K562 (cell line): ENCODE measurements at regions not wholly inside any gene's neighbourhood (a gene's known extent, or its start where the extent isn't known, plus 50 kb on each side); places are given as distances from the start of the nearest gene placed in this dataset.

Experiments used
- ATAC-seq: fragments of 200-7000 bp; cut with Tn5 transposase; 3 replicates; pipeline ENCODE4 v1.9.1; 2020; ENCODE audit warnings: moderate library complexity
- BruUV-seq: library from RNA; stranded (reverse); fragments of 400-500 nt; replicated peaks from 2 replicates; lab custom pipeline; 2021; lab: Mats Ljungman, UMichigan
- CTCF ChIA-PET: fragments of 300-600 bp; formaldehyde crosslinking; extraction: SDS; loops from one replicate; lab custom pipeline; 2021; ENCODE audit warnings: low intra/inter-chr PET ratio; lab: Yijun Ruan, JAX
- POLR2A ChIA-PET: fragments of 300-600, 350-650 bp; sonication (Branson Sonifier 250); formaldehyde crosslinking; extraction: SDS; loops from one replicate; lab custom pipeline; 2021; ENCODE audit warnings: antibody characterized with exemption, inconsistent platforms; lab: Yijun Ruan, JAX
- DNase-seq, 4 experiments: peaks; one replicate each; pipeline versions ENCODE4 v3.0.0 to v3.0.0-alpha.2; 2011 to 2018; ENCODE audit warnings: low spot score in 3 of 4, mixed read lengths in 3 of 4; ENCODE audit errors: extremely low read depth in 1 of 4
- FAIRE-seq: peaks from 2 replicates; lab custom pipeline; 2011; peaks lifted over from hg19 to GRCh38; lab: Jason Lieb, UNC
- H2AFZ ChIP-seq: 2 replicates; pipeline ENCODE4 v1.6.0; 2011; ENCODE audit warnings: low read depth, low read length, control low read depth, inconsistent platforms
- H3K27ac ChIP-seq: fragments of 200-600 bp; 3 replicates; pipeline ENCODE4 v1.8.0; 2011; ENCODE audit warnings: low read depth, mild to moderate bottlenecking, control low read depth, inconsistent platforms, low read length, moderate library complexity, mixed read lengths; ENCODE audit errors: extremely low read depth
- H3K27me3 ChIP-seq, 2 experiments: fragments of 300-600 bp in 1 of 2; 2 replicates in 1 of 2; 3 replicates in 1 of 2; pipeline versions ENCODE4 v1.6.0 to v1.8.0; 2011; ENCODE audit warnings: inconsistent platforms in 2 of 2, low read length in 2 of 2, mild to moderate bottlenecking in 1 of 2, mixed read lengths in 1 of 2, moderate library complexity in 1 of 2; ENCODE audit not compliant: control insufficient read depth in 2 of 2, insufficient read depth in 2 of 2
- H3K36me3 ChIP-seq: fragments of 300-600 bp; 3 replicates; pipeline ENCODE4 v1.8.0; 2011; ENCODE audit warnings: mild to moderate bottlenecking, low read length, inconsistent platforms; ENCODE audit not compliant: control insufficient read depth, insufficient read depth
- H3K4me1 ChIP-seq, 2 experiments: fragments of 200-600 bp in 1 of 2; replicated peaks in 1 of 2; 2 replicates in 1 of 2; 3 replicates in 1 of 2; pipeline versions ENCODE4 v1.5.1 to v1.8.0; 2011; ENCODE audit warnings: inconsistent platforms in 2 of 2, low read length in 2 of 2, mild to moderate bottlenecking in 1 of 2, mixed read lengths in 1 of 2, moderate library complexity in 1 of 2; ENCODE audit not compliant: control insufficient read depth in 2 of 2, insufficient read depth in 2 of 2
- H3K4me2 ChIP-seq: 2 replicates; pipeline ENCODE4 v1.6.1; 2011; ENCODE audit warnings: low read length, control low read depth, inconsistent platforms, mixed read lengths; ENCODE audit not compliant: insufficient read depth
- H3K4me3 ChIP-seq: fragments of 200-600 bp; sonication (generic), shearing (Covaris generic); 2 replicates; pipeline ENCODE4 v1.5.1; 2016; ENCODE audit warnings: control low read depth, inconsistent platforms
- H3K79me2 ChIP-seq: fragments of 200-600 bp; 3 replicates; pipeline ENCODE4 v1.8.0; 2011; ENCODE audit warnings: low read length, inconsistent platforms; ENCODE audit not compliant: control insufficient read depth, insufficient read depth
- H3K9ac ChIP-seq, 2 experiments: 2 replicates each; pipeline versions ENCODE4 v1.6.0 to v1.6.1; 2011; ENCODE audit warnings: low read depth in 2 of 2, low read length in 2 of 2, control low read depth in 1 of 2, inconsistent platforms in 1 of 2, mild to moderate bottlenecking in 1 of 2, mixed read lengths in 1 of 2; ENCODE audit not compliant: insufficient read depth in 1 of 2
- H3K9me1 ChIP-seq: one replicate; pipeline ENCODE4 v1.6.0; 2011; ENCODE audit warnings: inconsistent platforms, mild to moderate bottlenecking, low read length, moderate library complexity; ENCODE audit not compliant: control insufficient read depth, insufficient read depth
- H3K9me3 ChIP-seq: replicated peaks from 2 replicates; pipeline ENCODE4 v1.5.1; 2011; ENCODE audit warnings: low read depth, low read length, inconsistent platforms; ENCODE audit not compliant: control insufficient read depth, insufficient read depth
- H4K20me1 ChIP-seq: replicated peaks from 2 replicates; pipeline ENCODE4 v1.6.1; 2011; ENCODE audit warnings: low read length, inconsistent platforms, mixed read lengths; ENCODE audit not compliant: control insufficient read depth, insufficient read depth
- FOXK1 ChIP-seq: sonication (generic); formaldehyde crosslinking; IDR thresholded peaks from 2 replicates; pipeline ENCODE4 v1.8.0; 2022; ENCODE audit warnings: missing genetic modification reagents, mild to moderate bottlenecking, borderline replicate concordance
- KDM1A ChIP-seq, 2 experiments: fragments of 450-650 bp; IDR thresholded peaks; 2 replicates each; pipeline ENCODE4 v1.6.1; 2016; ENCODE audit warnings: mild to moderate bottlenecking in 2 of 2
- NCOA4 ChIP-seq: fragments of 450-650 bp; IDR thresholded peaks from 2 replicates; pipeline ENCODE4 v1.6.1; 2018; ENCODE audit warnings: mild to moderate bottlenecking; ENCODE audit not compliant: partially characterized antibody
- RB1 ChIP-seq: fragments of 450-650 bp; IDR thresholded peaks from 2 replicates; pipeline ENCODE4 v1.6.1; 2017; ENCODE audit warnings: low read depth, mild to moderate bottlenecking
- RBM34 ChIP-seq: fragments of 200-400 bp; formaldehyde crosslinking; IDR thresholded peaks from 2 replicates; pipeline ENCODE4 v1.6.1; 2018; ENCODE audit warnings: low read length, borderline replicate concordance; ENCODE audit not compliant: insufficient read depth
- SMAD1 ChIP-seq: fragments of 150-350 bp; IDR thresholded peaks from 2 replicates; pipeline ENCODE4 v1.6.1; 2014; ENCODE audit warnings: low read length, low read depth; ENCODE audit not compliant: partially characterized antibody
- TRIM28 ChIP-seq: fragments of 450-650 bp; IDR thresholded peaks from 2 replicates; pipeline ENCODE4 v1.6.1; 2017
- XRCC3 ChIP-seq: fragments of 450-650 bp; IDR thresholded peaks from 2 replicates; pipeline ENCODE4 v1.6.1; 2017; ENCODE audit warnings: mild to moderate bottlenecking, moderate library complexity
- ZKSCAN3 ChIP-seq: fragments of 250-450 bp; sonication (Bioruptor Pico); IDR thresholded peaks from 2 replicates; pipeline ENCODE4 v1.4.0; 2020
- ZNF507 ChIP-seq: conservative IDR thresholded peaks from 2 replicates; pipeline ENCODE4 v1.6.1; 2017; ENCODE audit warnings: missing genetic modification characterization, missing compliant biosample characterization
- WGBS: fragments of 100-300 bp; shearing (Covaris generic); methylation state at CpG from one replicate; pipeline ENCODE4 v1.1.6; 2016; ENCODE audit warnings: low coverage, mixed read lengths; ENCODE audit not compliant: insufficient coverage; ENCODE audit errors: missing lambda C conversion rate; 5-methylcytosine and 5-hydroxymethylcytosine counted together
- in situ Hi-C: fragments of 300-500 bp; cut with MboI; formaldehyde crosslinking; loops from 4 replicates; pipeline ENCODE4 v1.15.0; 2018; ENCODE audit warnings: inconsistent platforms, mixed read lengths
- intact Hi-C: fragments of 100-400 bp; cut with micrococcal nuclease; formaldehyde crosslinking; loops from 2 replicates; pipeline ENCODE4 v1.14.2; 2022
- TF ChIP-seq, protein P1 (sequence below): sonication (generic); formaldehyde crosslinking; IDR thresholded peaks from 2 replicates; pipeline ENCODE4 v1.5.0; 2020; ENCODE audit warnings: missing genetic modification reagents
- TF ChIP-seq, protein P2 (sequence below): fragments of 250-450 bp; sonication (Bioruptor Pico); IDR thresholded peaks from 2 replicates; pipeline ENCODE4 v1.8.0; 2022; ENCODE audit warnings: inconsistent platforms, mild to moderate bottlenecking, moderate library complexity, borderline replicate concordance
- TF ChIP-seq, protein P3 (sequence below): fragments of 450-650 bp; IDR thresholded peaks from 2 replicates; pipeline ENCODE4 v1.7.0; 2016; ENCODE audit warnings: borderline replicate concordance

DNA sequence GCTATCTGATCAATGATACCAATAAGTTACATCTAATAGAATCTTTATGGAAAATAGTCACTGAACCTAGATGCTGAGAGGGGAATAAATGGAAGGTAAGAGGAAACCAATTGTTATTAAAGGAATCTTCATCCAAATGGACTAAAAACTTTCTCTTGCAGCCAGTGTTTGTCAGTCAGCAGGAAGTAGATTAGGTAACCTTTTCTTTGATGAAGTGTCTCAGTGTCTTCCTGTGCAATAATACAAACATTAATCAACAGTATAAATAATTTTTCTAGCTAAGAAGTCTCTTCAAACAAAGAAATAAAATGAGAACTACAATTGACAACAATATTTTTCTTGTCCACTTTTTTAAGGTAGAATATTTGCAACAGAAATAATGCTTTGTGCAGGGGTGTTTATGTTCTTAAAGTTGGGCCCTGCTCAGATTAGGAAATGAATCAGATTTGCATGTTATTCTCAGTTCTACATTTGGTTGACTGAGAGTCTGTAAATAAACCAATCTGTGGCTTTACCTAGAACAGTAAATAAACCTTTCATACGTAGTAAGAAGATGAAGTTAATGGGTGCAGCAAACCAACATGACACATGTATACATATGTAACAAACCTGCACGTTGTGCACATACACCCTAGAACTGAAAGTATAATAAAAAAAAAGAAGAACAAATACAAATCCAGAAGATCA lies 391.4 kb downstream of the MRPL39 start:
- no TSS peak for BruUV-seq
- Histone ChIP-seq H3K9me3 (no peaks in the 10 kb centered on the region; the same call in 1 of the 2 replicates), H3K27ac (no peak overlapping the region), H3K36me3 (no peaks in the 10 kb centered on the region), H3K4me2 (no peak overlapping the region), H4K20me1 (no peaks in the 10 kb centered on the region), H3K4me1 (no peaks in the 10 kb centered on the region), H3K9me1 (no peaks in the 10 kb centered on the region), H3K9ac (no peak overlapping the region), H3K4me3 (no peak overlapping the region), H3K79me2 (no peaks in the 10 kb centered on the region), H2AFZ (no peak overlapping the region), H3K27me3 (no peaks in the 10 kb centered on the region)
- intact Hi-C loops = no loop called here
- ATAC-seq = no peak
- ChIA-PET POLR2A (no interaction called here), CTCF (no interaction called here)
- 0% methylated on average over 2 of the region's 2 CpGs for WGBS
- TF ChIP-seq, protein P1, sequence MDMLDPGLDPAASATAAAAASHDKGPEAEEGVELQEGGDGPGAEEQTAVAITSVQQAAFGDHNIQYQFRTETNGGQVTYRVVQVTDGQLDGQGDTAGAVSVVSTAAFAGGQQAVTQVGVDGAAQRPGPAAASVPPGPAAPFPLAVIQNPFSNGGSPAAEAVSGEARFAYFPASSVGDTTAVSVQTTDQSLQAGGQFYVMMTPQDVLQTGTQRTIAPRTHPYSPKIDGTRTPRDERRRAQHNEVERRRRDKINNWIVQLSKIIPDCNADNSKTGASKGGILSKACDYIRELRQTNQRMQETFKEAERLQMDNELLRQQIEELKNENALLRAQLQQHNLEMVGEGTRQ (CRISPR knock-in tag) = no peak
- no peak for TF ChIP-seq TRIM28
- no peak for TF ChIP-seq SMAD1
- TF ChIP-seq KDM1A (IDR thresholded peaks at IDR 0.05) = no peak
- no peak for DNase-seq
- in situ Hi-C loops = no loop called here
- no peak for FAIRE-seq

DNA sequence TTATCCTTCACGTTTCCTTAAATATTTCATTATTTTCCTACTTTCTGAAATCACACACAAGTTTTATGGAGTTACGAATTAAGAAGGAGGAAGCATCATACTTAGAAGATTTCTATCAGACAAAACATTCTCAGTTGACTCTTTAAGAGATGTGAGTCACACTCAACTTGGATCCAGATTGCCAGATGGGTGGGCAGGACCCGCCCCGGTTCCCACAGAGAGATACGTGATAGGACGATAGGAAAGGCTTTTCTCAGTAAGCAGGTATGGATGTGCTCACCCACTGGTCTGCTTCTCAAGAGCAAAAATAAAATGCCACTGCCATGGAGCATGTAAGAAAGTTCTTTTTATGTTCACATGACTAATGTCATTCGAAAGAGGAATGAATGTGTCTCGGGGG lies 392.6 kb downstream of the MRPL39 start:
- H3K4me3 ChIP-seq = no peak overlapping the region
- DNase-seq = no peak
- no peak overlapping the region for H3K4me2 ChIP-seq
- 2% methylated on average over 8 of the region's 8 CpGs for WGBS
- no peaks in the 10 kb centered on the region for H3K4me1 ChIP-seq
- no peaks in the 10 kb centered on the region; the same call in 1 of the 2 replicates for H3K9me3 ChIP-seq
- H3K79me2 ChIP-seq = no peaks in the 10 kb centered on the region
- H3K36me3 ChIP-seq = no peaks in the 10 kb centered on the region
- ChIA-PET POLR2A (no interaction called here), CTCF (no interaction called here)
- in situ Hi-C loops = no loop called here
- intact Hi-C loops = no loop called here
- H3K27me3 ChIP-seq = no peaks in the 10 kb centered on the region
- no peak overlapping the region for H2AFZ ChIP-seq
- FAIRE-seq = no peak
- no peak for ATAC-seq
- H3K27ac ChIP-seq = no peak overlapping the region
- H4K20me1 ChIP-seq = no peaks in the 10 kb centered on the region
- BruUV-seq = no TSS peak
- no peak overlapping the region for H3K9ac ChIP-seq
- H3K9me1 ChIP-seq = no peaks in the 10 kb centered on the region
- TF ChIP-seq RBM34 = no peak
- TF ChIP-seq, protein P2, sequence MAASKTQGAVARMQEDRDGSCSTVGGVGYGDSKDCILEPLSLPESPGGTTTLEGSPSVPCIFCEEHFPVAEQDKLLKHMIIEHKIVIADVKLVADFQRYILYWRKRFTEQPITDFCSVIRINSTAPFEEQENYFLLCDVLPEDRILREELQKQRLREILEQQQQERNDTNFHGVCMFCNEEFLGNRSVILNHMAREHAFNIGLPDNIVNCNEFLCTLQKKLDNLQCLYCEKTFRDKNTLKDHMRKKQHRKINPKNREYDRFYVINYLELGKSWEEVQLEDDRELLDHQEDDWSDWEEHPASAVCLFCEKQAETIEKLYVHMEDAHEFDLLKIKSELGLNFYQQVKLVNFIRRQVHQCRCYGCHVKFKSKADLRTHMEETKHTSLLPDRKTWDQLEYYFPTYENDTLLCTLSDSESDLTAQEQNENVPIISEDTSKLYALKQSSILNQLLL (CRISPR knock-in tag) = no peak
- no peak for TF ChIP-seq ZNF507 (tag)
- TF ChIP-seq FOXK1 (CRISPR knock-in tag) = no peak
- no peak for TF ChIP-seq RB1
- no peak for TF ChIP-seq NCOA4
- no peak for TF ChIP-seq ZKSCAN3 (CRISPR knock-in tag)
- no peak for TF ChIP-seq XRCC3
- TF ChIP-seq, protein P3, sequence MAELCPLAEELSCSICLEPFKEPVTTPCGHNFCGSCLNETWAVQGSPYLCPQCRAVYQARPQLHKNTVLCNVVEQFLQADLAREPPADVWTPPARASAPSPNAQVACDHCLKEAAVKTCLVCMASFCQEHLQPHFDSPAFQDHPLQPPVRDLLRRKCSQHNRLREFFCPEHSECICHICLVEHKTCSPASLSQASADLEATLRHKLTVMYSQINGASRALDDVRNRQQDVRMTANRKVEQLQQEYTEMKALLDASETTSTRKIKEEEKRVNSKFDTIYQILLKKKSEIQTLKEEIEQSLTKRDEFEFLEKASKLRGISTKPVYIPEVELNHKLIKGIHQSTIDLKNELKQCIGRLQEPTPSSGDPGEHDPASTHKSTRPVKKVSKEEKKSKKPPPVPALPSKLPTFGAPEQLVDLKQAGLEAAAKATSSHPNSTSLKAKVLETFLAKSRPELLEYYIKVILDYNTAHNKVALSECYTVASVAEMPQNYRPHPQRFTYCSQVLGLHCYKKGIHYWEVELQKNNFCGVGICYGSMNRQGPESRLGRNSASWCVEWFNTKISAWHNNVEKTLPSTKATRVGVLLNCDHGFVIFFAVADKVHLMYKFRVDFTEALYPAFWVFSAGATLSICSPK = no peak
